B cell (primary cell): ENCODE measurements at regions not wholly inside any gene's neighbourhood (a gene's known extent, or its start where the extent isn't known, plus 50 kb on each side); places are given as distances from the start of the nearest gene placed in this dataset.

Experiments
- ATAC-seq: fragments of 200-7000 bp; cut with Tn5 transposase; one replicate; pipeline ENCODE4 v1.10.0; 2021; ENCODE audit warnings: low read depth, mild to moderate bottlenecking, moderate number of reproducible peaks, moderate library complexity
- CTCF ChIA-PET: fragments of 350-600 bp; sonication (Branson Sonifier 250); formaldehyde crosslinking; loops from one replicate; lab custom pipeline; 2021; ENCODE audit warnings: antibody characterized with exemption, inconsistent platforms; lab: Charles Lee
- POLR2A ChIA-PET: fragments of 350-600 bp; sonication (Branson Sonifier 250); formaldehyde crosslinking; loops from one replicate; lab custom pipeline; 2021; ENCODE audit warnings: antibody characterized with exemption; lab: Charles Lee
- DNase-seq: peaks from one replicate; pipeline ENCODE4 v3.0.0; 2013
- H2AFZ ChIP-seq: 2 replicates; pipeline ENCODE4 v1.6.1; 2012; ENCODE audit warnings: mild to moderate bottlenecking, low read depth, low read length; ENCODE audit not compliant: insufficient read depth, poor library complexity, severe bottlenecking
- H3K27ac ChIP-seq, 2 donors: 1 replicate in 1 of 2; 2 replicates in 1 of 2; pipeline ENCODE4 v1.5.1; 2012 to 2013; ENCODE audit warnings: low read length in 2 of 2, mild to moderate bottlenecking in 2 of 2, moderate library complexity in 1 of 2
- H3K27me3 ChIP-seq, 4 experiments: fragments of 200-600 bp in 1 of 4; sonication (generic) in 1 of 4; replicated peaks in 1 of 4; 1 replicate in 2 of 4; 2 replicates in 2 of 4; pipeline versions ENCODE4 v1.6.1 to v1.7.0; 2013 to 2016; ENCODE audit warnings: low read length in 3 of 4, mild to moderate bottlenecking in 2 of 4, mixed read lengths in 1 of 4, moderate library complexity in 1 of 4; ENCODE audit not compliant: insufficient read depth in 4 of 4, control insufficient read depth in 3 of 4; ENCODE audit errors: control extremely low read depth in 1 of 4
- H3K36me3 ChIP-seq, 2 experiments: replicated peaks in 1 of 2; 1 replicate in 1 of 2; 2 replicates in 1 of 2; pipeline versions ENCODE4 v1.6.1 to v1.7.1; 2013; ENCODE audit warnings: low read length in 1 of 2; ENCODE audit not compliant: insufficient read depth in 2 of 2, control insufficient read depth in 1 of 2; ENCODE audit errors: control extremely low read depth in 1 of 2, extremely low read depth in 1 of 2
- H3K4me1 ChIP-seq, 2 donors: fragments of 200-600 bp in 1 of 2; sonication (generic) in 1 of 2; 1 replicate in 1 of 2; 2 replicates in 1 of 2; pipeline versions ENCODE4 v1.5.1 to v1.6.1; 2013 to 2017; ENCODE audit warnings: low read length in 2 of 2; ENCODE audit not compliant: control insufficient read depth in 2 of 2, insufficient read depth in 2 of 2
- H3K4me2 ChIP-seq: replicated peaks from 2 replicates; pipeline ENCODE3; 2012; ENCODE audit warnings: mild to moderate bottlenecking, low read depth, low read length; ENCODE audit not compliant: poor library complexity, severe bottlenecking
- H3K4me3 ChIP-seq, 5 experiments: fragments of 200-600 bp in 1 of 5; sonication (generic) in 1 of 5; 1 replicate in 3 of 5; 2 replicates in 2 of 5; pipeline versions ENCODE4 v1.5.1 to v1.7.0; 2011 to 2016; ENCODE audit warnings: low read length in 4 of 5, mild to moderate bottlenecking in 4 of 5, low read depth in 2 of 5, control low read depth in 1 of 5, moderate library complexity in 1 of 5; ENCODE audit not compliant: insufficient read depth in 1 of 5; ENCODE audit errors: control extremely low read depth in 1 of 5, extremely low read depth in 1 of 5
- H3K79me2 ChIP-seq: fragments of 200-600 bp; sonication (generic); one replicate; pipeline ENCODE4 v1.6.0; 2016; ENCODE audit warnings: low read length; ENCODE audit not compliant: control insufficient read depth, insufficient read depth
- H3K9ac ChIP-seq: fragments of 200-600 bp; sonication (generic); 2 replicates; pipeline ENCODE4 v1.6.1; 2017; ENCODE audit warnings: mild to moderate bottlenecking, low read length, moderate library complexity
- H3K9me3 ChIP-seq, 3 donors: one replicate each; pipeline versions ENCODE4 v1.6.1 to v1.7.1; 2013; ENCODE audit warnings: low read length in 2 of 3; ENCODE audit not compliant: control insufficient read depth in 2 of 3, insufficient read depth in 1 of 3; ENCODE audit errors: control extremely low read depth in 1 of 3
- H4K20me1 ChIP-seq: 2 replicates; pipeline ENCODE4 v1.6.0; 2012; ENCODE audit warnings: mild to moderate bottlenecking, low read length; ENCODE audit not compliant: insufficient read depth, control insufficient read depth, poor library complexity, severe bottlenecking
- H3K27ac Mint-ChIP-seq: one replicate; pipeline ENCODE4 v1.8.0; 2021; ENCODE audit warnings: mixed read lengths
- H3K27me3 Mint-ChIP-seq: one replicate; pipeline ENCODE4 v1.8.0; 2021; ENCODE audit warnings: mixed read lengths
- H3K4me1 Mint-ChIP-seq: one replicate; pipeline ENCODE4 v1.8.0; 2021; ENCODE audit warnings: mixed read lengths
- H3K4me3 Mint-ChIP-seq: one replicate; pipeline ENCODE4 v1.8.0; 2021; ENCODE audit warnings: mixed read lengths
- H3K9me3 Mint-ChIP-seq: one replicate; pipeline ENCODE4 v1.8.0; 2022; ENCODE audit warnings: mixed read lengths; ENCODE audit not compliant: insufficient read depth
- CTCF ChIP-seq: fragments of 200-600 bp; IDR thresholded peaks from one replicate; pipeline ENCODE4 v1.8.0; 2022; ENCODE audit warnings: antibody characterized with exemption, mild to moderate bottlenecking
- EZH2 ChIP-seq: IDR thresholded peaks from 2 replicates; pipeline ENCODE4 v1.6.1; 2012; ENCODE audit warnings: borderline replicate concordance, low read depth, mild to moderate bottlenecking, moderate library complexity, low read length; ENCODE audit not compliant: insufficient read depth, poor library complexity, severe bottlenecking
- WGBS: methylation state at CpG from one replicate; pipeline ENCODE4 v1.1.5; 2013; ENCODE audit warnings: missing lambda C conversion rate; ENCODE audit not compliant: insufficient coverage; 5-methylcytosine and 5-hydroxymethylcytosine counted together
- intact Hi-C: fragments of 100-400 bp; cut with micrococcal nuclease; formaldehyde crosslinking; loops from one replicate; pipeline ENCODE4 v1.10.0; 2022

GRCh38 chr5:180428598-180428997 lies 65.6 kb upstream of the CNOT6 start:
- no peak for ATAC-seq

GRCh38 chr5:180431932-180432331 lies 62.2 kb upstream of the CNOT6 start:
- intact Hi-C loops, result no loop called here
- 88% methylated on average over 27 of the region's 27 CpGs for WGBS
- H3K27me3 Mint-ChIP-seq, result peaks cover 5% of the 10 kb centered on the region

More at GRCh38 chr5:180428598-180428997, 65.6 kb upstream of the CNOT6 start:
- Histone ChIP-seq H2AFZ (no peak overlapping the region), H3K9me3 (peaks cover 0 to 17% (median 0%) of the 10 kb centered on the region in 3 donors), H3K4me2 (no peak overlapping the region), H3K36me3 (no peaks in the 10 kb centered on the region), H3K27ac (no peak overlapping the region), H4K20me1 (no peaks in the 10 kb centered on the region), H3K9ac (no peak overlapping the region), H3K79me2 (no peaks in the 10 kb centered on the region), H3K4me3 (no peak overlapping the region), H3K27me3 (no peaks in the 10 kb centered on the region), H3K4me1 (no peaks in the 10 kb centered on the region)
- Mint-ChIP-seq H3K27me3 (no peaks in the 10 kb centered on the region), H3K4me1 (no peaks in the 10 kb centered on the region), H3K9me3 (no peaks in the 10 kb centered on the region), H3K4me3 (no peak overlapping the region), H3K27ac (no peak overlapping the region)
- WGBS, result 92% methylated on average over 8 of the region's 8 CpGs
- CTCF ChIA-PET, result no interaction called here
- POLR2A ChIA-PET, result no interaction called here
- TF ChIP-seq EZH2, result no peak
- no peak for TF ChIP-seq CTCF
- intact Hi-C loops, result no loop called here
- DNase-seq, result no peak

More at GRCh38 chr5:180431932-180432331, 62.2 kb upstream of the CNOT6 start:
- Histone ChIP-seq H3K79me2 (no peaks in the 10 kb centered on the region), H3K27me3 (no peaks in the 10 kb centered on the region), H2AFZ (no peak overlapping the region), H4K20me1 (no peaks in the 10 kb centered on the region), H3K36me3 (no peaks in the 10 kb centered on the region), H3K9me3 (peaks cover 0 to 19% (median 0%) of the 10 kb centered on the region in 3 donors), H3K9ac (no peak overlapping the region), H3K4me2 (no peak overlapping the region), H3K4me1 (no peaks in the 10 kb centered on the region), H3K4me3 (no peak overlapping the region), H3K27ac (no peak overlapping the region)
- Mint-ChIP-seq H3K9me3 (no peaks in the 10 kb centered on the region), H3K4me3 (no peak overlapping the region), H3K27ac (no peak overlapping the region), H3K4me1 (no peaks in the 10 kb centered on the region)
- DNase-seq (no peak), ATAC-seq (no peak)
- ChIA-PET POLR2A (no interaction called here), CTCF (no interaction called here)
- TF ChIP-seq CTCF, result no peak
- no peak for TF ChIP-seq EZH2
